IMR-90 (cell line): ENCODE measurements at regions not wholly inside any gene's neighbourhood (a gene's known extent, or its start where the extent isn't known, plus 50 kb on each side); places are given as distances from the start of the nearest gene placed in this dataset.
A peak's percentile ranks its signal among the peaks of the same experiment; 100 is the strongest.

ENCODE experiments used
- ATAC-seq: fragments of 200-7000 bp; cut with Tn5 transposase; 2 replicates; pipeline ENCODE4 v1.9.1; 2020; ENCODE audit warnings: low read depth, mild to moderate bottlenecking, moderate library complexity
- BruUV-seq: library from RNA; stranded (reverse); fragments of 400-500 nt; replicated peaks from 2 replicates; lab custom pipeline; 2021; lab: Mats Ljungman, UMichigan
- CTCF ChIA-PET: fragments of 300-600 bp; formaldehyde crosslinking; extraction: SDS; loops from one replicate; lab custom pipeline; 2021; ENCODE audit warnings: antibody characterized with exemption; lab: Yijun Ruan, JAX
- POLR2A ChIA-PET: fragments of 300-600 bp; sonication (Branson Sonifier 250); formaldehyde crosslinking; loops from one replicate; lab custom pipeline; 2022; ENCODE audit warnings: antibody characterized with exemption; ENCODE audit not compliant: unreplicated experiment; lab: Charles Lee
- DNase-seq: peaks from one replicate; pipeline ENCODE4 v3.0.0; 2013
- H2AFZ ChIP-seq: replicated peaks from 2 replicates; pipeline ENCODE3; 2013; ENCODE audit warnings: low read length, mild to moderate bottlenecking; ENCODE audit not compliant: poor library complexity
- H2AK5ac ChIP-seq: 2 replicates; pipeline ENCODE4 v1.6.1; 2013; ENCODE audit warnings: low read depth, low read length, inconsistent platforms
- H2AK9ac ChIP-seq: replicated peaks from 2 replicates; pipeline ENCODE3; 2013; ENCODE audit warnings: mild to moderate bottlenecking, low read depth, low read length, moderate library complexity; ENCODE audit not compliant: poor library complexity
- H2BK120ac ChIP-seq: 2 replicates; pipeline ENCODE4 v1.6.1; 2013; ENCODE audit warnings: low read depth, low read length, inconsistent platforms
- H2BK15ac ChIP-seq: 3 replicates; pipeline ENCODE4 v1.6.1; 2013; ENCODE audit warnings: low read depth, low read length, inconsistent platforms
- H2BK20ac ChIP-seq: 2 replicates; pipeline ENCODE4 v1.6.1; 2013; ENCODE audit warnings: low read depth, mild to moderate bottlenecking, inconsistent platforms, low read length, moderate library complexity
- H2BK5ac ChIP-seq: 2 replicates; pipeline ENCODE4 v1.6.1; 2013; ENCODE audit warnings: mild to moderate bottlenecking, low read depth, low read length, inconsistent platforms; ENCODE audit not compliant: poor library complexity, severe bottlenecking
- H3K14ac ChIP-seq: replicated peaks from 2 replicates; pipeline ENCODE4 v1.6.1; 2013; ENCODE audit warnings: low read depth, low read length, inconsistent platforms
- H3K18ac ChIP-seq: 2 replicates; pipeline ENCODE4 v1.6.1; 2013; ENCODE audit warnings: low read depth, low read length, control low read depth
- H3K23ac ChIP-seq: 2 replicates; pipeline ENCODE4 v1.6.1; 2013; ENCODE audit warnings: low read depth, low read length, inconsistent platforms
- H3K27ac ChIP-seq: 2 replicates; pipeline ENCODE4 v1.5.1; 2013; ENCODE audit warnings: mild to moderate bottlenecking, control low read depth, low read length; ENCODE audit not compliant: insufficient read depth
- H3K27me3 ChIP-seq: 2 replicates; pipeline ENCODE4 v1.6.1; 2013; ENCODE audit warnings: low read length; ENCODE audit not compliant: control insufficient read depth, insufficient read depth
- H3K36me3 ChIP-seq: 2 replicates; pipeline ENCODE4 v1.6.1; 2013; ENCODE audit warnings: low read length, mixed read lengths; ENCODE audit not compliant: control insufficient read depth, insufficient read depth
- H3K4ac ChIP-seq: 2 replicates; pipeline ENCODE4 v1.6.1; 2013; ENCODE audit warnings: low read depth, low read length, inconsistent platforms
- H3K4me1 ChIP-seq: 2 replicates; pipeline ENCODE4 v1.6.1; 2013; ENCODE audit warnings: low read length, mixed read lengths; ENCODE audit not compliant: control insufficient read depth, insufficient read depth
- H3K4me2 ChIP-seq: 2 replicates; pipeline ENCODE4 v1.6.1; 2013; ENCODE audit warnings: low read depth, mild to moderate bottlenecking, control low read depth, low read length, moderate library complexity
- H3K4me3 ChIP-seq: 2 replicates; pipeline ENCODE4 v1.5.1; 2013; ENCODE audit warnings: low read depth, mild to moderate bottlenecking, control low read depth, low read length, moderate library complexity; ENCODE audit not compliant: insufficient read depth
- H3K56ac ChIP-seq: 2 replicates; pipeline ENCODE4 v1.6.1; 2013; ENCODE audit warnings: low read length, inconsistent platforms; ENCODE audit not compliant: insufficient read depth; ENCODE audit errors: extremely low read depth
- H3K79me1 ChIP-seq, 2 experiments: 2 replicates each; pipeline ENCODE4 v1.6.1; 2013; ENCODE audit warnings: low read length in 2 of 2, inconsistent platforms in 1 of 2, low read depth in 1 of 2
- H3K9ac ChIP-seq: 2 replicates; pipeline ENCODE4 v1.6.1; 2013; ENCODE audit warnings: low read depth, low read length, control low read depth
- H3K9me1 ChIP-seq: 2 replicates; pipeline ENCODE4 v1.6.1; 2013; ENCODE audit warnings: low read length, inconsistent platforms; ENCODE audit not compliant: insufficient read depth
- H3K9me3 ChIP-seq: 2 replicates; pipeline ENCODE4 v1.6.1; 2013; ENCODE audit warnings: low read length; ENCODE audit not compliant: control insufficient read depth, insufficient read depth
- H4K20me1 ChIP-seq: 2 replicates; pipeline ENCODE4 v1.6.1; 2013; ENCODE audit warnings: low read length, inconsistent platforms; ENCODE audit not compliant: insufficient read depth
- H4K5ac ChIP-seq: 2 replicates; pipeline ENCODE4 v1.6.1; 2013; ENCODE audit warnings: mild to moderate bottlenecking, low read depth, low read length, control low read depth
- H4K8ac ChIP-seq, 2 experiments: 2 replicates each; pipeline ENCODE4 v1.6.1; 2013; ENCODE audit warnings: low read depth in 2 of 2, low read length in 2 of 2, control low read depth in 1 of 2, inconsistent platforms in 1 of 2
- H4K91ac ChIP-seq: 2 replicates; pipeline ENCODE4 v1.6.1; 2013; ENCODE audit warnings: low read depth, low read length, inconsistent platforms; ENCODE audit not compliant: insufficient read depth
- CTCF ChIP-seq: conservative IDR thresholded peaks from 2 replicates; pipeline ENCODE4 v1.5.1; 2012; ENCODE audit warnings: mild to moderate bottlenecking, low read depth, low read length, improper control_type of control experiment
- POLR2A ChIP-seq: IDR thresholded peaks from 2 replicates; pipeline ENCODE4 v1.6.1; 2012; ENCODE audit warnings: mild to moderate bottlenecking, low read depth, low read length
- WGBS, 2 experiments: methylation state at CpG; one replicate each; pipeline versions ENCODE4 v1.1.5 to v1.1.7; 2013; ENCODE audit warnings: missing lambda C conversion rate in 2 of 2; ENCODE audit not compliant: insufficient read length in 1 of 2; ENCODE audit errors: extremely low coverage in 2 of 2; 5-methylcytosine and 5-hydroxymethylcytosine counted together
- dilution Hi-C: fragments of 300-500 bp; cut with HindIII; formaldehyde crosslinking; loops from one replicate; pipeline ENCODE4 v1.14.3; 2018; ENCODE audit warnings: low sequenced_read_pairs; ENCODE audit not compliant: unreplicated experiment
- in situ Hi-C: fragments of 300-500 bp; cut with MboI; formaldehyde crosslinking; loops from 3 replicates; pipeline ENCODE4 v1.14.3; 2019; ENCODE audit warnings: low sequenced_read_pairs, inconsistent platforms, mixed read lengths
- intact Hi-C: fragments of 100-400 bp; cut with micrococcal nuclease; formaldehyde crosslinking; loops from 2 replicates; pipeline ENCODE4 v1.10.0; 2022

- peak overlapping the region; percentile 26; the same call in 1 of the 2 replicates for H3K27ac ChIP-seq
- BruUV-seq, result no TSS peak
- no peak overlapping the region for H2AK5ac ChIP-seq
- H3K4me1 ChIP-seq, result peaks cover 15% of the 10 kb centered on the region
- H3K4me3 ChIP-seq, result no peak overlapping the region
- H2AFZ ChIP-seq, result no peak overlapping the region
- H3K79me1 ChIP-seq, result peaks cover 33 to 62% of the 10 kb centered on the region in 2 experiments
- ATAC-seq (peak; percentile 84), DNase-seq (peak; percentile 55)
- H3K56ac ChIP-seq, result peak overlapping the region; percentile 7; the same call in 1 of the 2 replicates
- 0 out of 2 replicates have a peak, but pooled peaks cover 5% of the 10 kb centered on the region for H4K20me1 ChIP-seq
- H4K8ac ChIP-seq, result peak overlapping the region in 1 of 2 experiments; percentile 70; a peak in 2 of 4 replicates
- dilution Hi-C loops, result no loop called here
- no peaks in the 10 kb centered on the region for H3K9me3 ChIP-seq
- no peak overlapping the region; the same call in 1 of the 2 replicates for H2BK20ac ChIP-seq
- peak overlapping the region; percentile 50; the same call in 1 of the 2 replicates for H3K18ac ChIP-seq
- no peaks in the 10 kb centered on the region for H3K27me3 ChIP-seq
- H3K4ac ChIP-seq, result peak overlapping the region; percentile 34; the same call in 1 of the 2 replicates
- no CpG with 5 or more reads among the region's 2 CpGs for WGBS, 2 experiments
- peak overlapping the region; percentile 79 for H3K4me2 ChIP-seq
- H2BK15ac ChIP-seq, result no peak overlapping the region; the same call in 2 of the 3 replicates
- peak overlapping the region; percentile 35 for H2BK120ac ChIP-seq
- no peak overlapping the region for H3K23ac ChIP-seq
- CTCF ChIA-PET, result no interaction called here
- H4K5ac ChIP-seq, result peak overlapping the region; percentile 4; the same call in 1 of the 2 replicates
- TF ChIP-seq POLR2A (0 out of 2 replicates have a peak, but pooled peaks have one; percentile 25), CTCF (no peak)
- intact Hi-C loops, result loop anchor here (5.0 kb wide), 1 partner anchor 64 kb away; no protein-coding TSS in a partner anchor
- no peak overlapping the region for H2AK9ac ChIP-seq
- in situ Hi-C loops, result no loop called here
- peaks cover 16% of the 10 kb centered on the region for H3K9me1 ChIP-seq
- peaks cover 12% of the 10 kb centered on the region for H3K36me3 ChIP-seq
- peak overlapping the region; percentile 10; the same call in 1 of the 2 replicates for H4K91ac ChIP-seq
- H3K9ac ChIP-seq, result no peak overlapping the region
- POLR2A ChIA-PET, result interaction anchor here (0.6 kb wide), 1 partner anchor 40 kb away, joined by 3 read pairs; no protein-coding TSS in a partner anchor
- peak overlapping the region; percentile 94 for H2BK5ac ChIP-seq
- H3K14ac ChIP-seq, result no peak overlapping the region; the same call in 1 of the 2 replicates
Observed at GRCh38 chr4:71251261-71251660, 87.6 kb upstream of the SLC4A4 start.
